ENCODE measurements at regions not wholly inside any gene's neighbourhood (a gene's known extent, or its start where the extent isn't known, plus 50 kb on each side); places are given as distances from the start of the nearest gene placed in this dataset.

DNA sequence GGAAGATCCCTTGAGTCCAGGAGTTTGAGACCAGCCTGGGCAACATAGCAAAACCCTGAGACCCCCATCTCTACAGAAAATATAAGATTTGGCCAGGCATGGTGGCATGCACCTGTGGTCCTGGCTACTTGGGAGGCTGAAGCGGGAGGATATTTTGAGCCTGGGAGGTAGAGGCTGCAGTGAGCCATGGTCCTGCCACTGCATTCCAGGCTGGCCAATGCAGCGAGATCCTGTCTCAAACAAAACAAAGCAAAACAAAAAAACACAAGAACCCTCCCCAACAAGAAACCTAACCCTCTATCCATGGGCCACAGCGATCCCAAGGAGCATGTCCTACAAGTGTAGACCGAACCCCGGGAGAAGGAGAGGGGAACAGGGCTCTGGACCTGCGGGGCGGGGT is 133.3 kb downstream of the MGAT5B start:
- DNase-seq (ENCODE audit: low read depth, low spot score): no peak
- H3K4me3 ChIP-seq (ENCODE audit: low read length): no peak overlapping the region

DNA sequence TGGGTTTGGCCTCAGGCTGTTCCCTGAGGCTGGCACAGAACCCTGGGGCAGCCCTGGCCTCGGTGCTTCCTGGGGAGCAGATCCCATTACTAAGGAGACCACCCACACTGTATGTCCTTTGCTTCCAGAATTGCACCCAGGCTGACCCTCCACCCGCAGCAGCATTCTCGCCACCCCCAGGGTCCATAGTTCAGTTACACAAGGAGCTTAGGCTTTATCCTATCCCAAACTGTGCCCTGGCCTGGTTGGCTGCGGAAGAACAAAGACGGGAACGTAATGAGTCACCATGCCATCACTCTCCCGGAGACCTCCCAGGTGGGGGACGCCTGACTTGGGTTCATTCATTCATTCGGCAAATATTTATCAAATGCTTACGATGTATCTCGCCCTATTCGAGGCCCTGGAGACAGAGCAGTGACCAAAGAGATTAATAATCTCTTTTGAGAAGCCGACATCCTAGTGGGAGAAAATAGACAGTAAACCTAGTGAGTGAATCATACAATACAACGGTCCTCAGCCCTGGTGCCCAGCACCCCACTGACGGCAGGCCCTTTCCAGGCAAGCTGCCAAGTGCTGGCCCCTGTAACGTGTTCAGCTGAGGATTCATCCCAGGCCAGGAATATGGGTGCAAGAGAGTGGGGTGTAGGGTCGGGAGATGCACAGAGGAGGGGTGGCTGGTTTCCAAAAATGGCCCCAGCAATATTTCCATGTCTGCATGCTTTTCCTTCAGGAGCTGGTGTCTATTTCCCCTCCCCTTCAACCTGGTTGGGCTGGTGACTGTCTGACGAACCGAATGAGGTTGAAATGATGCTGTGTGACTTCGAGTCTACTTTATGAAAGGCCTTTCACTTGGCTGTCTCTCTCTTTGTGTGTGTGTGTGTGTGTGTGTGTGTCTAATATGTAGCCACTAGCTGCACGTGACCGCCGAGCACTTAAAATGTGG is 134.2 kb downstream of the MGAT5B start:
- H3K4me3 ChIP-seq (ENCODE audit: low read length): no peak overlapping the region
- no peak for DNase-seq (ENCODE audit: low read depth, low spot score)

DNA sequence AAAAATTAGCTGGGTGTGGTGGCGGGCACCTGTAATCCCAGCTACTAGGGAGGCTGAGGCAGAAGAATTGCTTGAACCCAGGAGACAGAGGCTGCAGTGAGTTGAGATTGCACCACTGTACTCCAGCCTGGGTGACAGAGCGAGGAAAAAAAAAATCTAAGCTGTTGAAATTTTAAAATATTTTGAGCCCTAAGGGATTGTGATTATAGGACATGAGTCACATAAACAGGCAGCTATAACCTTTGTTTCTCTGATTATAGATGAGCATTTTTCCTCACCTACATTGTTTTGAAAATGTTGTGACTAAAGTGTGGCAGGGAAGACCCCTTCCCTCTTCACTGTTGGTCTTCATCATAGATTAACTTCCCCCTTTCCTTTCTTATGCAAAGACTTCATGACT is 135.5 kb downstream of the MGAT5B start:
- no peak for DNase-seq (ENCODE audit: low read depth, low spot score)
- no peak overlapping the region for H3K4me3 ChIP-seq (ENCODE audit: low read length)

DNA sequence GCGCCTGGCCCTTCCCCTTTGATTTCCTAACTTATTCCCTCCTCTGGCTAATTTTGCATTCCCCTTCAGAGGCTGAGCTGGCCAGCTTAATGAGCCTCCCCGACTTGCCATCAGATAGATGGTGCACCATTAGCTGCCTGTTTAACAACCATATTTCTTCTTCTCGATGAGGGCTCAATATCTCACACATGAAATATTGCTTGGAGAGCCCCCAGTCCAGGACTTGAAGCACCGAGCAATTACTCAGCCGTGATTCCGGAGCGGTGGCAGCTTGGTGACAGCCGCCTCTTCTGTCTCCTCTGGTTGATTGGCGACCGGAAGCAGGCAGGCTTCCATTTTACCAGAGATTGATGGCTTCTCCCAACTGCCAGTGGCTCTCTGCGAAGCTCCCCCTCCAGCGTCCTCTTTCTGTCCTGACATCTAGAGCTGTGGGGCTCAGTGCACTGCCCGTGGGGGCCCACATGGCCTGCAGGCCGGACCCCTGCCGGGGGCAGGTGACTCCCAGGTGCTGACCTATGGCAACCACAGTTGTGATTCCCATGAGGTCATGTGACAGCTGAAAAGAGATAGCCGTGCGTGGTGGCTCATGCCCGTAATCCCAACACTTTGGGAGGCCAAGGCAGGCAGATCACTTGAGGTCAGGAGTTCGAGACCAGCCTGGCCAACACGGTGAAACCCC is 133.7 kb upstream of the SEC14L1 start:
- no peak overlapping the region for H3K4me3 ChIP-seq (ENCODE audit: low read length)

DNA sequence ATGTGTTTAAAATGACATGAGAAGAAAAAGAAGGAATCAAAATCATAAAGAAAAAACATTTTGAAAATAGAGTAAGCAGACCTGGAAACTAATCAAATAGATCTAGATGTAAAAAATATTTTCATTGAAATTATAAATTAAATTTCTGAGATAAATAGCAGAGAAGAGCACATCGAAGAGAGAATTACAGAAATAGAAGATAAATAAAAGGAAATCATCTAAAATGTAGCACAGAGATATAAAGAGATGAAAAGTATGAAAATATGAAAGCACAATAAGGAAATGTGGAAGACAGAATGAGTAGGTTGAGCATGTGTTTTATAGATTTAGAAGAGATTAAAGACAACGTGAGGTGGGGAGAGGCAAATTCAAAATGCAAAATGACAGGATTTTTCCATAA is 130.9 kb upstream of the SEC14L1 start:
- no peak for DNase-seq (ENCODE audit: low read depth, low spot score)
- no peak overlapping the region for H3K4me3 ChIP-seq (ENCODE audit: low read length)

More for the DNA sequence above, 133.7 kb upstream of the SEC14L1 start:
- no peak for DNase-seq (ENCODE audit: low read depth, low spot score)

DNA sequence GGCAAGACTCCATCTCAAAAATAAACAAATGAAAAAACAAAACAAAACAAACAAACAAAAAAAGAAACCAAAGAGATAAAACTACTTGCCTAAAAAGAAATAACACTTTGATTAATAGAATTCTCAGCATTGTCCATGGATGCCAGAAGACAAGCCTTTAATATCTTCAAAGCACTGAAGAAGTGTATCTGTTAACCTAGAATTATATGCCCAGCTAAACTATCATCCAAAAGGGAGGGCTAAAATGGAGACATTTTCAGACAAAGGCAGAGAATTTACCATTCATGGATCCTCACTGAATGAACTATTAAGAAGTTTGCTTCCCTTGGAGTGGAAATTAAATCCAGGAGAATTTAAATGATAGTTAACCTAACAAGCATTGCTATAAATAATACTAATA is 130.1 kb upstream of the SEC14L1 start:
- no peak for DNase-seq (ENCODE audit: low read depth, low spot score)
- H3K4me3 ChIP-seq (ENCODE audit: low read length): no peak overlapping the region

DNA sequence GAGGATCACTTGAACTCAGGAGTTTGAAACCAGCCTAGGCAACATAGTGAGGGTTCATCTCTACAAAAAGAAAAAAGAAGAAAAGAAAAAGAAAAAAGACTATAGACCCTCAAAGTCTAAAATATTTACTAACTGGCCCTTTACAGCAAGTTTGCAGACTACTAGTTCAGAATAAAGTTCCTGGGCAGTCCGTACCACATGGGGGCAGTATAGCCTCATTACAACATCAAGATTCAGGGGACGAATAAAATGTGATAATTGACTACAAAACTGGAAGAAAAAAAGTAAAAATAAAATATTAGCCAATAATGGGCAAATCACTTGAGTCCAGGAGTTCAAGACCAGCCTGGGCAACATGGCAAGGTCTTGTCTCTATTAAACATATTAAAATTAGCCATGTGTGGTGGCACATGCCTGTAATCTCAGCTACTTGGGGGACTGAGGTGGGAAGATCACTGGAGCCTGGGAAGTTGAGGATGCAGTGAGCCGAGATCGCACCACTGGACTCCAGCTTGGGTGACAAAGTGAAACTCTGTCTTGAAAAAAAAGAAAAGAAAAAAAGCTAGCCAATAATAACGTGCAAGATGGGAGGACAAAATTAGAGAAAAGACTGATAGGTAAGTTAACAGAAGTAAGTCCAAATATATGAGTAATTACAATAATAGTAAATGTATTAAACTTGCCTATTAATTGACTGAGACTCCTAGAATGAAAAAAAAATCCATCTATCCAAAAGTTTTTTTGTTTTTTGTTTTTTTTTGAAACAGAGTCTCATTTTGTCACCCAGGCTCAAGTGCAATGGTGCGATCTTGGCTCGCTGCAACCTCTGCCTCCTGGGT is 129.4 kb upstream of the SEC14L1 start:
- DNase-seq (ENCODE audit: low read depth, low spot score): no peak

DNA sequence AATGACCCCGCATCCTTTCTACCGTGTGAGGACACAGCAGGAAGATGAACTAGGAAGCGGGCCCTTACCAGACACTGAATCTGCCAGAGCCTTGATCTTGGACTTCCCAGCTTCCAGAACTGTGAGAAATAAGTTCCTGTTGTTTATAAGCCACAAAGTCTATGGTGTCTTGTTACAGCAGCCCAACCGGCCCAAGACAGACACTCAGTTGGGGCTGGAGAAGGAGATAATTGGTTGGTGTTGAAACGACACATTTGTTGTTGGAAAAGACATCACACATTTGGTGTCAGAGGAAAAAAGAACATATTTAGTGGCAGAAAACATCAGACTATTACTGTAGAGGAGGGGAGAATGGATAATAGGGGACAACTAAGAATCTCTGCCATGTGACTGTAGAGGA is 122.3 kb upstream of the SEC14L1 start:
- H3K4me3 ChIP-seq (ENCODE audit: low read length): no peak overlapping the region
- no peak for DNase-seq (ENCODE audit: low read depth, low spot score)

More for the DNA sequence above, 129.4 kb upstream of the SEC14L1 start:
- no peak overlapping the region for H3K4me3 ChIP-seq (ENCODE audit: low read length)

DNA sequence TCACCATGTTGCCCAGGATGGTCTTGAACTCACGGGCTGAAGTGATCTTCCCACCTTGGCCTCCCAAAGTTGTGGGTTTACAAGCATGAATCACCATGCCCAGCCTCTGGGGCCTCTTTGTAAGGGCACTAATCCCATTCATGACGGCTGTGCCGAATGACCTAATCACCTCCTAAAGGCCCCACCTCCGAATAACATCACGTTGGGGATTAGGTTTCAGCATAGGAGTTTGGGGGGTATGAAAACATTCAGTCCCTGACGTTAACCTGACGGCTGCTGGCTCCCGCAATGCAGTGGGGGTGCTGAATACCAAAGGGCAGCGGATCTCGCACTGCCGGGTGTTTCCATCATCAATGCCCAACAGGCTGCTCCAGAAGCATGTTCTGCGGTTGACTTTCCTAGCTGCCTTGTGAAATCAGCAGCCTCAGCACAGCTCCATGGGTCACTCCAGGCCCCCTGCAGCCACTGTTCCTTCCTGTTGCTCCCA is 120.8 kb upstream of the SEC14L1 start:
- DNase-seq (ENCODE audit: low read depth, low spot score): no peak
- H3K4me3 ChIP-seq (ENCODE audit: low read length): no peak overlapping the region

DNA sequence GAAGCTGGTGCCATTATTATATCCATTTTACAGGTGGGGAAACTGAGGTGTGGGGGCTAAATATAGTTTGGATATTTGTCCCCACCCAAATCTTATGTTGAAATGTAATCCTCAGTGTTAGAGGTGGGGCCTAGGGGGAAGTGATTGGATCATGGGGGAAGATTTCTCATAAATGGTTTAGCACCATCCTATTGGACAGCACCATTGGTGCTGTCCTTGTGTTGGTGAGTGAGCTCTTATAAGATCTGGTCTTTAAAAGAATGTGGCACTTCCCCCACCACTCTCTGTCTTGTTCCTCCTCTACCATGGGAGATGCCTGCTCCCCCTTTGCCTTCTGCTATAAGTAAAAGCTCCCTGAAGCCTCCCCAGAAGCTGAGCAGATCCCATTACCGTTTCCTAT is 119.8 kb upstream of the SEC14L1 start:
- no peak for DNase-seq (ENCODE audit: low read depth, low spot score)
- H3K4me3 ChIP-seq (ENCODE audit: low read length): no peak overlapping the region

DNA sequence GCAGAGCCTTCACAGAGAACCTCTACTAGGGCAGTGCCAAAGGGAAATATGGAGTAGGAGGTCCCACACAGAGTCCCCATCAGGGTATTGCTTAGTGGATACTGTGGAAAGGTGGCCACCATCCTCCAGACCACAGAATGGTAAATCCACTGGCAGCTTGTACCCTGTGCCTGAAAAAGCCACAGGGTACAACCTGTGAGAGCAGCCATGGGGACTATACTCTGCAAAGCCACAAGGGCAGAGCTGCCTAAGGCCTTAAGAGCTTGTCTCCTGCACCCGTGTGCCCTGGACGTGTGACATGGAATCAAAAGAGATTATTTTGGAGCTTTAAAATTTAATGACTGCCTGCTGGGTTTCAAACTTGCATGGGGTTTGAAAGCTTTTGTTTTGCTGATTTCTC is 118.0 kb upstream of the SEC14L1 start:
- no peak overlapping the region for H3K4me3 ChIP-seq (ENCODE audit: low read length)
- no peak for DNase-seq (ENCODE audit: low read depth, low spot score)

DNA sequence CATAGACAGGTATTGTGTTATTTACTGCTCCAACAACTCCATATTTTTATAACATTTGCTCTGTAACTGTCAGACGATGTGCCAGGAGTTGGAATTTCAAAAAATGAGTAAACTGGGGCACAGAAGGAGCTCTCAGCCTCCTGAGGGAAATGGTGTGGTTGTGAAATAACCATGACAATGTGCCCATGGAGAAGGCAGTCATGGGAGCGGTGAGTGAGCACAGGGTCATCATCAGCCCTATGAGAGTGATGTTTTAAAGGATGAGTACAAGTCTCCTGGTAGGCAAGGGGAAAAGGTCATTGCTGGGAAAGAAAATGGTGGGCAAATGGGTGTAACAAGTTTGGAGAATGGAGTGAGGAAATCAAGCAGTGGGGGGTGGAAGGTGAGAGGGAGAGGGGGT is 115.0 kb upstream of the SEC14L1 start:
- no peak overlapping the region for H3K4me3 ChIP-seq (ENCODE audit: low read length)

DNA sequence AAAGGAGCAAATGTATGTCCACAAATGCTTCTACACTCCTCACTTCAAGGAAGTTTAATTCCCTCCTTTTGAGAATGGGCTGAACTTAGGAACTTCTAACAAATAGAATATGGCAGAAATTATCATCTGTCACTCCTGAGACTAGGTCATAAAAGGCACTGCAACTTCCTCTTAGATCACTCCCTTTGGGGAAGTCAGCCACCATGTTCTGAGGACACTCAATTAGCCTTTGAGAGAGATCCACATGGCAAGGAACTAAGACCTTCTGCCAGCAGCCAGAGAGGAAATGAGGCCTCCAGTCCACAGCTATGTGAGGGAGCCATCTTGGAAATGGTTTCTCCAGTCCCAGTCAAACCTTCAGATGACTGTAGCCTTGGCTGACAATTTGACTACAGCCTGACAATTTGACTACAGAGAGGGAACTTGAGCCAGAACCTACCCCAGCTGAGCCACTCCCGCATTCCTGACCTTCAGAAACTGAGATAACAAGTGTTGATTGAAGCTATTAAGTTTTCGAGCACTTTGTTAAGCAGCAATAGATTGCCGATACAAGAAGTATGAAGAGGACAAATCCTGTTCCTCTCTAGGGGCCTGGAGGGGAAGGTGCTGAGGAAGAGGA is 113.4 kb upstream of the SEC14L1 start:
- H3K4me3 ChIP-seq (ENCODE audit: low read length): no peak overlapping the region
- DNase-seq (ENCODE audit: low read depth, low spot score): no peak

More for the DNA sequence above, 115.0 kb upstream of the SEC14L1 start:
- no peak for DNase-seq (ENCODE audit: low read depth, low spot score)

DNA sequence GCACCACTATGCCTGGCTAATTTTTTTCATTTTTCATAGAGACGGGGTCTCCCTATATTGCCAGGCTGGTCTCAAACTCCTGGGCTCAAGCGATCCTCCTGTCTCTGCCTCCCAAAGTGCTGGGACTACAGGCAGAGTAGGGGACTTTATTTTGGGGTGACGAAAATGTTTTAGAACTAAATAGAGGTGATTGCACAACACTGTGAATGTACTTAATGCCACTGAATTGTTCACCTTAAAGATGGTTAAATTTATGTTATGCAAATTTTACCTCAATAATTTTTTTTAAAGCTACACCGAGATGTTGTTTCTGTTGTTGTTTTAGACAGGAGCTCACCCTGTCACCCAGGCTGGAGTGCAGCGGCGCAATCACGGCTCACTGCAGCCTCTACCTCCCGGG is 111.9 kb upstream of the SEC14L1 start:
- DNase-seq (ENCODE audit: low read depth, low spot score): no peak
- no peak overlapping the region for H3K4me3 ChIP-seq (ENCODE audit: low read length)

DNA sequence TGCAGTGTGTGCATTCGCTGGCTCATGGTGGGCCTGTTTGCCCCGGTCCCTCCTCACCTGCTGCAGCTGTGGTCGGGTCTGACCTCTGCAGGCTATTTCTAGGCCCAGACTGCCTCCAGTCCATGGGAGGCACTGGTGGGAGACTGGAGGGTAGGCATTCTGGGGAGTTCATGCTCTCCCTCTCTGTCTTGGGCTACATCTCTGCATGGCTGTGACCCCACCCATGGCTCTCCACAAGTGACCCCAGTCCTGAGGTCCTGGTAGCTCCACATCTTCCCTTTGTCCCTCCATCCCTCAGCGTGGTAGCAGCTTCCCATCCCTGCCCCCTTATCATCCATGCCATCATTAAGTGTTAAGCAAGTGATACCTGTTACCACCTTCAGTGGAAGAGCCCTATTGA is 107.8 kb upstream of the SEC14L1 start:
- no peak for DNase-seq (ENCODE audit: low read depth, low spot score)
- no peak overlapping the region for H3K4me3 ChIP-seq (ENCODE audit: low read length)

DNA sequence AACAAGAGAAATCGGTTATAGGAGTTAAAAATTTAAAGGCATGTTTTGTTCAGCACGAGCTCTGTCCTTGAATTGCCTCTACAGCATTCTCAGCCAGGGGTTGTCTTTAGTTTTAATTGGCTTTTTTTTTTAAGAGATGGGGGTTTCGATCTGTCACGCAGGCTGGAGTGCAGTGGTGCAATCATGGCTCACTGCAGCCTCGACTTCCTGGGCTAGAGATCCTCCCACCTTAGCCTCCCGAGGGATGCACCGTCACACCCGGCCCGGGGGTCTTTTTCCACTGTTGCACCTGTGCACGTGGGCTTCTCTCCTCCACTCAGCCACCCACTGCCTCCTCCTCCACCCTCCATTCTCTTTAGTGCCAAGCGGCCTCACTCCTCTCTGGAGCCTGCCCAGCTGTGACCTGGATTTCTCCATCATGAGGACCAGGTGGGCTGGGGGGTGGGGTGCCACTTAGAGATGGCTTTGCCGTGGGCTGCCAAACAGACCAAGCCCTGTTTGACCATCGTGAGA is 106.8 kb upstream of the SEC14L1 start:
- H3K4me3 ChIP-seq (ENCODE audit: low read length): no peak overlapping the region
- no peak for DNase-seq (ENCODE audit: low read depth, low spot score)

DNA sequence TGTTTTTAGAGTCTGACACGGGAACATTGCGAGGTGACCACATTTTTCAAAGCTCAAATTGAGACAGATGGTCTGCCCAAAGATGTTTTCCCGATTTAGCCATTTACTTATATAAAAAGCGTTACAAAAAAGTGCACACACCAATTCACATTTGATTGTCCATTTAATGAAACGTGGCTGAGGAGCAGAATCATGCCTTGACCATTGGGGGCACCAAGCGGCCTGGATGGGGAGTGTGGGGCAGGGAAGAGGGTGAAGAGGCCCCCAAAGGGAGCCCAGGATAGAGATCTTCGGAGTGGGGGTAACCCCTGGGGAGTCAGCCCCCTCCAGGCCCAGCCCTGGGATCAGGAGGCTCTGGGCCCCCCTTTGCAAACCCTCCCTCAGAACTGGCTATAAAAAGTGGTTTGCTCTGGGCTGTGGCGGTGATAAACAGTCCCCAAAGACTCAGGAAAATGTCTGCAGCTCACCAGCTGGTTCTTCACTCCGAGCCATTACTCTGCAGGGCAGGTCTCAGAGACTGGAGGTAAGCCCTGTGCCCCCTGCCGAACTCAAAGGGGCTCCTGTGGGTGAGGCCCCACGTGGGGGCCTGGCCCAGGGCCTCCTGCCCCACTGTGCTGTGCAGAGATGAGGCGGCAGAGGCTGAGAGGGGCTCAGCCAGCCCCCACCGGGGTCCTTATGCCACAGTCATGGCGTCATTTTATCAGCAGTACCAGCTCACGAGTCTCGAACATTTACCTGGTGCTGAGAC is 105.9 kb upstream of the SEC14L1 start:
- H3K4me3 ChIP-seq (ENCODE audit: low read length): no peak overlapping the region
- no peak for DNase-seq (ENCODE audit: low read depth, low spot score)

DNA sequence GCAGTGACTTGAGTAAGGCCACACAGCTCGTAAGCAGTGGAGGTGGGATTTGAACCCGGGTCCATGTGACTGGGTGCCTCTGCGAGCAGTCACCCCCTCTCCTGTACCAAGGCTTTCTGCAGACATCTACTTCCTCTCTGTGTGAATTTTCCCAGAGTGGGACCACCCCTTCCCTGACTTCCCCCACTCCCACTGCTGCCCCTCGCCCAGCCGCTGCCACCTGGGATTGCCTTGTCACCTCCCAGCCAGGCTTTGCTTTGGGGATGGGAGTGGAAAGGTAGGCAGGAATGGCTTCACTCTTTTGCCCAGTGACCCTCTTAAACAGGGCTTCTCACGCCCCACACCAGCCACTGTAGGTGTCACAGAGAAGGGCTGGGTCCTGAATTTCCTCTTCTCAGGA is 105.2 kb upstream of the SEC14L1 start:
- DNase-seq (ENCODE audit: low read depth, low spot score): no peak
- H3K4me3 ChIP-seq (ENCODE audit: low read length): no peak overlapping the region
